ENCODE measurements at regions not wholly inside any gene's neighbourhood (a gene's known extent, or its start where the extent isn't known, plus 50 kb on each side); places are given as distances from the start of the nearest gene placed in this dataset.

DNA sequence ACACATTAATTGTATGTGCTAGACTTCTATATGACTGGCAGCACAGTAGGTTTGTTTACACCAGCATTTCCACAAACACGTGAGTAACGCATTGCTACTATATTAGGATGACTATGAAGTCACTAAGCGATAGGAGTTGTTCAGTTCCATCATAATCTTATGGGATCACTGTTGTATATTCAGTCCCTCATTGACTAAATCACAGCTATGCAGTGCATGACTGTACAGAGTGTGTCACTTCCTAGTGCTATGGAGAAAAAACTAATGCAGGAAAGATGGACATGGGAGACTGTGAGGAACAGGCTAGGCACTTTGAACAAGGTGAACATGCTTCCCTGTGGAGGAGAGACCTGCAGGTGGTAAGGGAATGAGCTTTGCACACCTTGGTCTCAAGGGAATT, 259.8 kb downstream of the NUAK1 start:
- TF ChIP-seq EP300 (IDR thresholded peaks at IDR 0.05) (no peak), POLR2A (IDR thresholded peaks at IDR 0.05) (no peak)
- TF ChIP-seq, protein P1, sequence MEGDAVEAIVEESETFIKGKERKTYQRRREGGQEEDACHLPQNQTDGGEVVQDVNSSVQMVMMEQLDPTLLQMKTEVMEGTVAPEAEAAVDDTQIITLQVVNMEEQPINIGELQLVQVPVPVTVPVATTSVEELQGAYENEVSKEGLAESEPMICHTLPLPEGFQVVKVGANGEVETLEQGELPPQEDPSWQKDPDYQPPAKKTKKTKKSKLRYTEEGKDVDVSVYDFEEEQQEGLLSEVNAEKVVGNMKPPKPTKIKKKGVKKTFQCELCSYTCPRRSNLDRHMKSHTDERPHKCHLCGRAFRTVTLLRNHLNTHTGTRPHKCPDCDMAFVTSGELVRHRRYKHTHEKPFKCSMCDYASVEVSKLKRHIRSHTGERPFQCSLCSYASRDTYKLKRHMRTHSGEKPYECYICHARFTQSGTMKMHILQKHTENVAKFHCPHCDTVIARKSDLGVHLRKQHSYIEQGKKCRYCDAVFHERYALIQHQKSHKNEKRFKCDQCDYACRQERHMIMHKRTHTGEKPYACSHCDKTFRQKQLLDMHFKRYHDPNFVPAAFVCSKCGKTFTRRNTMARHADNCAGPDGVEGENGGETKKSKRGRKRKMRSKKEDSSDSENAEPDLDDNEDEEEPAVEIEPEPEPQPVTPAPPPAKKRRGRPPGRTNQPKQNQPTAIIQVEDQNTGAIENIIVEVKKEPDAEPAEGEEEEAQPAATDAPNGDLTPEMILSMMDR (IDR thresholded peaks at IDR 0.05), result no peak

All from upper lobe of left lung (tissue), 4 donors.